GM19324 (cell line): ENCODE measurements at regions not wholly inside any gene's neighbourhood (a gene's known extent, or its start where the extent isn't known, plus 50 kb on each side); places are given as distances from the start of the nearest gene placed in this dataset.

Experiments
- ATAC-seq: cut with Tn5 transposase; IDR thresholded peaks from one replicate; pipeline ENCODE4 v1.9.1; 2021; ENCODE audit warnings: mild to moderate bottlenecking, moderate library complexity; ENCODE audit not compliant: unreplicated experiment, low FRiP score

GRCh38 chr5:107157809-107158208 lies 512.9 kb downstream of the EFNA5 start:
- ATAC-seq, result no peak

- no peak for ATAC-seq
Measured at GRCh38 chr5:107155707-107156106, 515.0 kb downstream of the EFNA5 start.

- no peak for ATAC-seq
Measured at GRCh38 chr5:107154593-107154992, 516.1 kb downstream of the EFNA5 start.

GRCh38 chr5:107153283-107153682 lies 517.5 kb downstream of the EFNA5 start:
- no peak for ATAC-seq

GRCh38 chr5:107149243-107150005 lies 521.3 kb downstream of the EFNA5 start:
- peak; percentile 92 for ATAC-seq

GRCh38 chr5:107147589-107147988 lies 523.1 kb downstream of the EFNA5 start:
- no peak for ATAC-seq

GRCh38 chr5:107146901-107147300 lies 523.8 kb downstream of the EFNA5 start:
- ATAC-seq, result no peak

- ATAC-seq, result no peak
Measured at GRCh38 chr5:107135391-107135790, 535.3 kb downstream of the EFNA5 start.

- ATAC-seq, result no peak
Measured at GRCh38 chr5:107134931-107135330, 535.8 kb downstream of the EFNA5 start.

- ATAC-seq, result no peak
Measured at GRCh38 chr5:107129051-107129450, 541.7 kb downstream of the EFNA5 start.

GRCh38 chr5:107127878-107128277 lies 542.9 kb downstream of the EFNA5 start:
- ATAC-seq, result no peak

GRCh38 chr5:107126341-107126740 lies 544.4 kb downstream of the EFNA5 start:
- no peak for ATAC-seq

GRCh38 chr5:107124376-107124775 lies 546.4 kb downstream of the EFNA5 start:
- no peak for ATAC-seq

- no peak for ATAC-seq
Measured at GRCh38 chr5:107123014-107123413, 547.7 kb downstream of the EFNA5 start.

- no peak for ATAC-seq
Measured at GRCh38 chr5:107121793-107122519, 548.8 kb downstream of the EFNA5 start.

- ATAC-seq, result no peak
Measured at GRCh38 chr5:107119656-107120055, 551.1 kb downstream of the EFNA5 start.

GRCh38 chr5:107118184-107119019 lies 552.3 kb downstream of the EFNA5 start:
- no peak for ATAC-seq

GRCh38 chr5:107112216-107112615 lies 558.5 kb downstream of the EFNA5 start:
- ATAC-seq, result no peak

- ATAC-seq, result peak; percentile 88
Measured at GRCh38 chr5:107104040-107104995, 566.4 kb downstream of the EFNA5 start.

GRCh38 chr5:107103522-107103921 lies 567.2 kb downstream of the EFNA5 start:
- ATAC-seq, result no peak
